ENCODE measurements at regions not wholly inside any gene's neighbourhood (a gene's known extent, or its start where the extent isn't known, plus 50 kb on each side); places are given as distances from the start of the nearest gene placed in this dataset.

GRCh38 chr13:91264484-91264883, 83.0 kb upstream of the MIR17HG start (continued):
- no peak for TF ChIP-seq REST (IDR thresholded peaks at IDR 0.05; ENCODE audit: unreplicated experiment)

- no peaks in the 10 kb centered on the region for H4K20me1 ChIP-seq (replicated peaks; ENCODE audit: insufficient read depth)
- no peaks in the 10 kb centered on the region for H3K36me3 ChIP-seq (ENCODE audit: insufficient read depth)
- DNase-seq (ENCODE audit: low spot score) (no peak), ATAC-seq (no peak)
- H3K4me1 ChIP-seq (ENCODE audit: insufficient read depth), result no peaks in the 10 kb centered on the region
- H3K9me2 ChIP-seq (ENCODE audit: insufficient read depth), result no peaks in the 10 kb centered on the region
- H3K36me3 Mint-ChIP-seq (ENCODE audit: low read depth), result no peaks in the 10 kb centered on the region
- H3K27me3 ChIP-seq (ENCODE audit: insufficient read depth), result no peaks in the 10 kb centered on the region
- H3K9me3 Mint-ChIP-seq, result no peaks in the 10 kb centered on the region; the same call in 2 of the 3 replicates
- H3K4me3 ChIP-seq, result no peak overlapping the region
- no peaks in the 10 kb centered on the region for H3K27me3 Mint-ChIP-seq (ENCODE audit: insufficient read depth, low read depth, poor library complexity)
- H3K27ac ChIP-seq (ENCODE audit: low read depth), result no peak overlapping the region
- no peaks in the 10 kb centered on the region for H3K79me2 ChIP-seq (replicated peaks; ENCODE audit: insufficient read depth)
- no peak overlapping the region for H3K27ac Mint-ChIP-seq
- H3K4me1 Mint-ChIP-seq, result no peaks in the 10 kb centered on the region; the same call in 2 of the 3 replicates
- H3F3A ChIP-seq (replicated peaks; ENCODE audit: low read depth), result no peaks in the 10 kb centered on the region
- H2AFZ ChIP-seq, result no peak overlapping the region
- H3K4me2 ChIP-seq, result no peak overlapping the region
- H3K4me3 Mint-ChIP-seq, result no peak overlapping the region
- TF ChIP-seq CREB1 (CRISPR knock-in tag; IDR thresholded peaks at IDR 0.05; ENCODE audit: low read depth), result no peak
- TF ChIP-seq NANOG (IDR thresholded peaks at IDR 0.05; ENCODE audit: borderline replicate concordance), result no peak
- no peak for TF ChIP-seq EZH2phosphoT487 (IDR thresholded peaks at IDR 0.05; ENCODE audit: unreplicated experiment)
- no peak for TF ChIP-seq ZNF462 (CRISPR knock-in tag; IDR thresholded peaks at IDR 0.05)
- no peak for TF ChIP-seq REST (IDR thresholded peaks at IDR 0.05; ENCODE audit: unreplicated experiment)
- no peak for TF ChIP-seq EZH2 (IDR thresholded peaks at IDR 0.05; ENCODE audit: low read depth, unreplicated experiment)
These were observed 78.2 kb upstream of the MIR17HG start for GRCh38 chr13:91269237-91269636.

All from GM23338 (cell line).